IPS-20b (cell line): ENCODE measurements at regions not wholly inside any gene's neighbourhood (a gene's known extent, or its start where the extent isn't known, plus 50 kb on each side); places are given as distances from the start of the nearest gene placed in this dataset.

Source experiments
- H3K27ac ChIP-seq: one replicate; pipeline ENCODE4 v1.5.1; 2013; ENCODE audit warnings: low read length
- H3K27me3 ChIP-seq: 2 replicates; pipeline ENCODE4 v1.6.1; 2013; ENCODE audit warnings: mild to moderate bottlenecking, low read length, inconsistent platforms; ENCODE audit not compliant: insufficient read depth
- H3K36me3 ChIP-seq: 2 replicates; pipeline ENCODE4 v1.6.1; 2013; ENCODE audit warnings: low read depth, mild to moderate bottlenecking, inconsistent platforms, low read length, moderate library complexity; ENCODE audit not compliant: insufficient read depth
- H3K4me1 ChIP-seq: 2 replicates; pipeline ENCODE4 v1.6.1; 2013; ENCODE audit warnings: mild to moderate bottlenecking, control low read depth, inconsistent platforms, low read length, moderate library complexity; ENCODE audit not compliant: insufficient read depth
- H3K4me3 ChIP-seq: 2 replicates; pipeline ENCODE4 v1.5.1; 2013; ENCODE audit warnings: mild to moderate bottlenecking, low read length, inconsistent platforms
- H3K9ac ChIP-seq: 2 replicates; pipeline ENCODE4 v1.6.1; 2013; ENCODE audit warnings: low read depth, mild to moderate bottlenecking, inconsistent platforms, low read length, moderate library complexity
- H3K9me3 ChIP-seq: 2 replicates; pipeline ENCODE4 v1.6.1; 2013; ENCODE audit warnings: mild to moderate bottlenecking, low read depth, low read length, inconsistent platforms; ENCODE audit not compliant: insufficient read depth

DNA sequence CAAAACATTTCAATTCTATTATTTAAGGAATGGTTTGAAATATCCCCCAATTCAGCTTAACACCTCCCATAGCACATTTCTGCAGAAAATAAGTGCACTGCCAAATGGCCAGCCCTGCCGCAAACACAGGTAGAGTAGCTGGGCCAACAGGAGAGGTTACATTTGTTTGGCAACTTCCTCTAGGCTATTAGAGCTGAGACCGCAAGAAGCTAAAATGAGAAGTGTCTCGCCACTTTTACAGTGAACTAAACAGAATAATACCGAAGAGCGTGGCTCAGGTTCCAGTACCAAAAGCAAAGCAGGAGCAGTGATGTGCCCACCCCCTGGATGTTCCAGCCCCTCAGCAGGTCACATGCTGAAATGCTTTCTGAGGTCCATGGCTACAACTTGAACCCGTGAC is 154.5 kb upstream of the PKN2 start:
- H3K27me3 ChIP-seq, result no peaks in the 10 kb centered on the region
- no peak overlapping the region for H3K4me3 ChIP-seq
- 0 out of 2 replicates have a peak, but pooled peaks cover 5% of the 10 kb centered on the region for H3K4me1 ChIP-seq
- no peak overlapping the region for H3K9ac ChIP-seq
- H3K9me3 ChIP-seq, result no peaks in the 10 kb centered on the region
- H3K36me3 ChIP-seq, result no peaks in the 10 kb centered on the region
- no peak overlapping the region for H3K27ac ChIP-seq

DNA sequence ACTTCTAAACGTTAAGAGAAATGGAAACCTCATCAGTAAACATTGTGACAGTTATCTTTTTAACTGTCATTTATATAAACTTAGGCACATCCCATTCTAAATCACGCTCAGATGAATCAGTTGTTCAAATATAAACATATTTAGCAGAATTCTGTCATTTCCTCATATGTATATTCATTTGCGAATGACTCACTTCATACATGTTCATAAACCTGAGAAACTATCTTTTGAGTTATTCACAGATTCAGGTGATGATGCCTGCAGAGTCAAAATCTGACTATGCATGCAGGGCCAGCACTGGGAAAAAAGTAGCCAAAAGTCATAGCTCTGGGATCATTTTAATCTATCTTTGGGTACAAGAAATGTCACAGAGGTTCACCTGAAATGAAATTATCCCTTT is 153.8 kb upstream of the PKN2 start:
- no peak overlapping the region for H3K4me3 ChIP-seq
- no peaks in the 10 kb centered on the region for H3K27me3 ChIP-seq
- no peak overlapping the region for H3K9ac ChIP-seq
- H3K4me1 ChIP-seq, result 0 out of 2 replicates have a peak, but pooled peaks cover 5% of the 10 kb centered on the region
- H3K9me3 ChIP-seq, result no peaks in the 10 kb centered on the region
- H3K27ac ChIP-seq, result no peak overlapping the region
- no peaks in the 10 kb centered on the region for H3K36me3 ChIP-seq

DNA sequence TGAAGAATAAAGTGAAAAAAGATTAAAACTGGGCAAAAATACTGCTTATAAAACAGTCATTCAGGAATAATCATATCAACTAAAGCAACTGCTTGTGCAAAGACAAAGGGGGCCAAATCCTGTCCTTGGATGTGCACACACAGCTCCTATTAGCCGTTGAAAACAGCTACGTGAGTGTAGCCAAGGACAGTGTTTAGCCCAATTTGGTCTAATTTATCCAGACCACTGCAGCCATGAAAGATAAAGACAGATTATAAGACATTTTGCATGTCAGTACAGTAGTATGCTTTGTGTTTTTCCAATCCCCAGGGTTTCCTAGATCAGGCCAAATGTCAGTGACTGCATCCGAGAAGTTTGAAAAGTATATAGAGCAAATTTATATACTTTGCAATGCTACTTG is 146.3 kb upstream of the PKN2 start:
- Histone ChIP-seq H3K4me3 (no peak overlapping the region), H3K4me1 (no peaks in the 10 kb centered on the region), H3K27me3 (no peaks in the 10 kb centered on the region), H3K9me3 (no peaks in the 10 kb centered on the region), H3K9ac (no peak overlapping the region), H3K27ac (no peak overlapping the region), H3K36me3 (no peaks in the 10 kb centered on the region)

DNA sequence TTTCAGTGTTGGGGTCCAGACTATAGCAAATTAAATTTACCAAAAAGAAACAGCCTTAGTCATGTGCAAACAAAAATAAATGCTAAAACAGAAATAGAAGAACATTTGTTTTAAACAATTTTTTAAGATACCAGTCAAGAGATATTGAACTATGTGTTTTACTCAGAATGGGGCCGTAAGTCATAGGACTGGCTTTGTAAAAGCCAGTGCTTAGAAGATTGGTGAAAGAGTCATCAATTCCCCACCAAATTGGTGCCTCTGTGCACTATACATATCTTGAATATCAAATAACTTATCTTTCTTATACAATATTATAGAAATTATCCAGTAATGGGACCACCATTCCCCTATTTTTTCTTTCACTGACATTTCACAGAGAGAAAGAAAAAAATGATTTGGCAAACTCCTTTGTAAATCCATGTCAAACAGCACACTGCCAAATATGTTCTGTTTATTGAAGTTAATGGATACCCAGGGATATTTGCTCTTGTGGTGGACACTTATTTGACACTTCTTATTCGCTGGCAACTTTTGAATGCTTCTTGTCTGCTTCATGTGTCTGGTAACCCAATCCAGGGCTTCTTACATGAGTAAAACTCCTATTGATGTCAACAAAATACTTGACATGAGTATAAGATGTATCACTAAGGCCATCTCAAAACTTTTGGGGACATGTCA is 145.7 kb upstream of the PKN2 start:
- no peaks in the 10 kb centered on the region for H3K9me3 ChIP-seq
- H3K27ac ChIP-seq, result no peak overlapping the region
- H3K4me3 ChIP-seq, result no peak overlapping the region
- H3K36me3 ChIP-seq, result no peaks in the 10 kb centered on the region
- H3K4me1 ChIP-seq, result no peaks in the 10 kb centered on the region
- H3K9ac ChIP-seq, result no peak overlapping the region
- no peaks in the 10 kb centered on the region for H3K27me3 ChIP-seq

DNA sequence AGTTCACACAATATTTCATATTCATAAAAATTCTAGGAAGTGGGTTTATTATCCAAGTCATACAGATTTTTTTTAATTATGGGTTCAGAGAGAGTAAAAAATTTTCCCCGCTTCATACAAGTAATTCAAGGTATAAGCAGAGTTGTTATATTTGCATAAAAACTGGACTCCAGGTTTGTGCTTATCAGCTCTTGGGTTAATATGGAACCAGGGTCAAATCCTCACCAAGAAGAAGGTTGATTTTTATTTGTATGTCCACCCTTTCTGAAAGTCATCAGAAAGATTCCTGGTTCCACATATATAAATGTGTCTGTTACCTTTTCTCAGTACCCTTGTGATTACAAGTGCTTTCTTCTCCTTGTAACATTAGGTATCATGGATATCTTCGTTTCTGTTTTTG is 143.8 kb upstream of the PKN2 start:
- Histone ChIP-seq H3K4me3 (no peak overlapping the region), H3K9ac (no peak overlapping the region), H3K9me3 (no peaks in the 10 kb centered on the region), H3K4me1 (no peaks in the 10 kb centered on the region), H3K27ac (no peak overlapping the region), H3K36me3 (no peaks in the 10 kb centered on the region), H3K27me3 (no peaks in the 10 kb centered on the region)

DNA sequence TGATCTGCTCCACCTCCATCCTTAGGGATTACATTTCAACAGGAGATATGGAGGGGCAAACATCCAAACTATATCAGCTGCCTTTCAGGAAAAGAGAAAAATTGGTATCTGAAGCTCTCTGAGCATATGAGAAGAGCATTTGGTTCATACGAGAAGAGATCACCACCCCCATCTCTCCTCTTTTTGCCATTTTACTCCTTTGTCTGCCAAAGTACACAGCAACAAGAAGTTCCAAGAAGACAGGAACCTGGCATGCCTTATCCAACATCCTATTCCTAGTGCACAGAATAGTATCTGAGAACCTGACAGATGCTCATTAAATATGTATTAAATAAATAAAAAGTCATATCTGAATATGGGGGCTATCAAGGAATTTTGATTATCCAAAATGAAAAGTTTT is 142.5 kb upstream of the PKN2 start:
- H3K27me3 ChIP-seq, result no peaks in the 10 kb centered on the region
- H3K27ac ChIP-seq, result no peak overlapping the region
- no peak overlapping the region for H3K4me3 ChIP-seq
- no peaks in the 10 kb centered on the region for H3K4me1 ChIP-seq
- no peaks in the 10 kb centered on the region for H3K36me3 ChIP-seq
- H3K9me3 ChIP-seq, result no peaks in the 10 kb centered on the region
- H3K9ac ChIP-seq, result no peak overlapping the region

DNA sequence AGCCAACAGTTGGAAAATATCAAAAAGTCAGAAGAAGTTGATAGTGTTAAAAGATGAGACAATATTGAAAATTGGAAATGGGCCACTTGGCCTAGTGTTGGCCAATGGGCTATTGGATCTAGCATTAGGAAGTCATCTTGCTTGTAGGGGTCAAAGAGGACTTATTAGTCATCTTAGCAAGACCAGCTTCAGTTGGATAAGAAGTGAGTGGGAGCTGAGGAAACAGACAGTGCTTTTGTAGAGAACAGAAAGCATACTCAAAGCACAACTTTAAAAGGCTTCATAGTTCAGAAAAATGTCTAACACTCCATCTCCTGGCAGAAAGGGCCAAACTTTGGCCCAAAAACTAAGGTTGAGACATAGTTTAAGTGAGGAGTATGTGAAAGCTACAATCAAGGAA is 139.9 kb upstream of the PKN2 start:
- no peaks in the 10 kb centered on the region for H3K4me1 ChIP-seq
- no peak overlapping the region for H3K9ac ChIP-seq
- H3K4me3 ChIP-seq, result no peak overlapping the region
- no peaks in the 10 kb centered on the region for H3K27me3 ChIP-seq
- no peak overlapping the region for H3K27ac ChIP-seq
- H3K36me3 ChIP-seq, result no peaks in the 10 kb centered on the region
- H3K9me3 ChIP-seq, result no peaks in the 10 kb centered on the region

DNA sequence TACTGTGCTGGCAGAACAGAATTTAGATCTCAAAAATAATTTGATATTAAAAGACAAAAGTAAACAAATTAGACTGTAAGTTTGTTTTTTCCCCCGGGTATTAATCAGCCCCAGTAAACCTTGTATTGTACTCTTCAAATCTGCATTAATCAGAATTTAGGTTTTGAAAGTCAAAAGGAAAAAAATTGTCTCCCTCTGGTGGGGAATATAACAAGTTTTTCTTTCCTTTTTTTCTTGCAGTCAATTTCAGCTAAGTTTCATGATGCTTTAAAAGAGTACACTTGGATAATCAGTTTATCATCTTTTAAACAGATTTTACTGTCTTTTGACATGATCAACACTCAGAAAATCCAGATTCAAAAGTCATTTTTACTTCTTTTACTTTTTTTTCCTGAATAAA is 134.5 kb upstream of the PKN2 start:
- Histone ChIP-seq H3K9ac (no peak overlapping the region), H3K27me3 (no peaks in the 10 kb centered on the region), H3K4me1 (no peaks in the 10 kb centered on the region), H3K9me3 (no peaks in the 10 kb centered on the region), H3K36me3 (no peaks in the 10 kb centered on the region), H3K27ac (no peak overlapping the region), H3K4me3 (no peak overlapping the region)

DNA sequence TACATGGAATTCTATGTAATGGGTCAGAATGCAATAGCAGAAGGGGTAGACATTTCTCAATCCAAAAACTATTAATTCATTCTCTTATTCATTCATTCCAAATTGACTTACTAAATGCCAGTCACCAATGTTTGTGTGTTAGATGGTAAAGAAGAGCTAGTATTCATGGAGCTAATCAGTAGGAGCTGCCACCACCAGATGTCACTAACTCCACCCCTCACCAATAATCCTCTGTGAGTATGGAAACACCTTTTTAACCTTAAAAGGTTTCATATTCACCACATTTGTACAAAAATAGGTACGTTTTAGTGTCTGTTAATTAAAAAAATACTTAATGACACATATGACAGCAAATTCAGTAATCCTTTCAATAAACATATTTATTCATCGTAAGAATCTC is 131.8 kb upstream of the PKN2 start:
- no peak overlapping the region for H3K9ac ChIP-seq
- no peaks in the 10 kb centered on the region for H3K9me3 ChIP-seq
- H3K27me3 ChIP-seq, result no peaks in the 10 kb centered on the region
- no peaks in the 10 kb centered on the region for H3K4me1 ChIP-seq
- no peak overlapping the region for H3K4me3 ChIP-seq
- H3K27ac ChIP-seq, result no peak overlapping the region
- no peaks in the 10 kb centered on the region for H3K36me3 ChIP-seq

DNA sequence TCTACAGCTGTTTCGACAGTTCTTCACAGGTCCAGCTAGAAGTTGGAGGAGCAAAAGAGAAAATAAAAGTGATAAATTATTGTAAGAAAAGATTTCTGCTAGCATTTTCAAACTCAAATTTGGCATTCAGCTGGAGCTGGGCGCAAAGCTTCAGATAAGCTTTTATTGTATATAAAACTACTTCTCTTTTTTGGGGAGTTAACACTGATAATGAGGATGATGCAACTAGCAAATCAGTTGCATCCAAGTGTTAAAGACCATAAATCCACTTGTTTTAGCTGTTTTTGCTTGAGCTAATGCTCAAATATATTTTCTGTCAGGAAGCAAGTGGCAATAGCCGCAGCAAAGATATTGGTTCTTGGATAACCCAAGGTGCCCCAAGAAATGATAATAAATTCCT is 127.1 kb upstream of the PKN2 start:
- Histone ChIP-seq H3K27ac (no peak overlapping the region), H3K9me3 (no peaks in the 10 kb centered on the region), H3K9ac (no peak overlapping the region), H3K4me3 (no peak overlapping the region), H3K36me3 (no peaks in the 10 kb centered on the region), H3K27me3 (no peaks in the 10 kb centered on the region), H3K4me1 (no peaks in the 10 kb centered on the region)

DNA sequence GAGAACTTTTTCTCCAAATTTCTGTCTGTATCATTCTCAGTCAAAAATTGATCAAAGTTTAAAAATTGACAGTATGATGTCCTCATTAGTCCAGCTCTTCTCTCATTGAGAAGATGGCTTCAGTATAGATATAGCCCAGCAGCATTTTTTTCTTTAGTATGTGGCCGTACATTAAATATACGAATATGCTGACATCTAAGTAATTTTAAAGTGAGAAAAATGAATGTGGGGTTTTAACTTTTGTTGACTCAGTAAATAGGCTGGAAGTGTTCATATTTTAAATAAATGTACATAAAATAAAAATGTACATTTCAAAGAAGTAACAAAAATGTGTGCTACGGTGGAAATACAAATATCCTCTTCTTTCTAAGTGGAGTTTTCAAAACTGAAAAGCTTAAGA is 123.5 kb upstream of the PKN2 start:
- Histone ChIP-seq H3K4me3 (no peak overlapping the region), H3K27me3 (no peaks in the 10 kb centered on the region), H3K27ac (no peak overlapping the region), H3K9me3 (no peaks in the 10 kb centered on the region), H3K9ac (no peak overlapping the region), H3K36me3 (no peaks in the 10 kb centered on the region), H3K4me1 (no peaks in the 10 kb centered on the region; the same call in 1 of the 2 replicates)

DNA sequence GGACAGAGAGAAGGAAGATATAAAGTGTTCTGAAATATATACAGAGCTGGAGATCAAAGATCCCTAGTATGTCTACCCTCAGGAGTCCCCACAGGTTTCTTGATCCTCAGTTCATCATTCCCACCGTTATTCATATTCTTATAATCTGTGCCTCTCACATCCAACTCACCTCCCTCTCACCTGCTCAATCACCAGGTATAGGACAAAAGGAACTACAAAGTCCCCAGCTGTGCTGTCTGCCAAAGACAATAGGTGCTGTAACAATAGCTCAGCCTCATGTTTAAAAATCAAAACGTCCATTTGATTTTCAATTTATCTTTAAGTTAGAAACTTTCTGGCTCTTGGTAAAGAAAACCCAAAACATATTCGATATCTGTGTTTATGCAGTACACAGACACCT is 121.1 kb upstream of the PKN2 start:
- no peaks in the 10 kb centered on the region for H3K27me3 ChIP-seq
- no peak overlapping the region for H3K4me3 ChIP-seq
- no peaks in the 10 kb centered on the region for H3K9me3 ChIP-seq
- H3K9ac ChIP-seq, result no peak overlapping the region
- peaks cover 9% of the 10 kb centered on the region; the same call in 1 of the 2 replicates for H3K4me1 ChIP-seq
- no peaks in the 10 kb centered on the region for H3K36me3 ChIP-seq
- H3K27ac ChIP-seq, result no peak overlapping the region
